Stomach (tissue), 8 donors: ENCODE measurements at regions not wholly inside any gene's neighbourhood (a gene's known extent, or its start where the extent isn't known, plus 50 kb on each side); places are given as distances from the start of the nearest gene placed in this dataset.

ENCODE experiments used
- DNase-seq, 2 donors: peaks; one replicate each; pipeline versions ENCODE4 v3.0.0 to v3.0.0-alpha.2; 2013 to 2019
- H3K27ac ChIP-seq, 5 donors: fragments of 200-600 bp in 4 of 5; sonication (generic) in 4 of 5; one replicate each; pipeline ENCODE4 v1.5.1; 2013 to 2019; ENCODE audit warnings: mild to moderate bottlenecking in 1 of 5, moderate library complexity in 1 of 5
- H3K27me3 ChIP-seq, 3 donors: fragments of 200-600 bp; sonication (generic); one replicate each; pipeline ENCODE4 v1.5.1; 2017 to 2019; ENCODE audit warnings: mixed run types in 1 of 3
- H3K36me3 ChIP-seq, 4 donors: fragments of 200-600 bp; sonication (generic); 1 replicate in 3 of 4; 2 replicates in 1 of 4; pipeline ENCODE4 v1.5.1; 2016 to 2019
- H3K4me1 ChIP-seq, 4 donors: fragments of 200-600 bp; sonication (generic); one replicate each; pipeline ENCODE4 v1.5.1; 2016 to 2019
- H3K4me3 ChIP-seq, 4 donors: fragments of 200-600 bp; sonication (generic) in 3 of 4; one replicate each; pipeline ENCODE4 v1.5.1; 2016 to 2019; ENCODE audit warnings: mild to moderate bottlenecking in 1 of 4
- H3K9me3 ChIP-seq, 4 donors: fragments of 200-600 bp; sonication (generic); one replicate each; pipeline ENCODE4 v1.5.1; 2016 to 2019
- EP300 ChIP-seq: sonication (generic); formaldehyde crosslinking; IDR thresholded peaks from one replicate; pipeline ENCODE4 v1.6.1; 2017; ENCODE audit warnings: antibody characterized with exemption
- POLR2A ChIP-seq, 4 donors: fragments of 450-650 bp; IDR thresholded peaks; one replicate each; pipeline ENCODE4 v1.6.1; 2016; ENCODE audit warnings: antibody characterized with exemption in 4 of 4, control low read depth in 2 of 4, mild to moderate bottlenecking in 1 of 4, moderate library complexity in 1 of 4
- POLR2AphosphoS5 ChIP-seq, 3 donors: sonication (generic); formaldehyde crosslinking; IDR thresholded peaks; one replicate each; pipeline ENCODE4 v1.6.1; 2016; ENCODE audit warnings: antibody characterized with exemption in 3 of 3
- WGBS, 5 donors: extraction: QIAGEN DNeasy Blood & Tissue Kit in 3 of 5; methylation state at CpG; one replicate each; pipeline versions ENCODE4 v1.1.5 to v1.1.7; 2013 to 2018; 5-methylcytosine and 5-hydroxymethylcytosine counted together
- intact Hi-C: fragments of 100-400 bp; cut with DNase I; formaldehyde crosslinking; loops from one replicate; pipeline ENCODE4 v1.15.1; 2023; ENCODE audit warnings: low total_unique reads
- TF ChIP-seq, protein P1 (sequence below), 7 experiments: fragments of 450-650 bp in 4 of 7; fragments of 200-600 bp in 3 of 7; sonication (generic) in 3 of 7; IDR thresholded peaks; one replicate each; pipeline ENCODE4 v1.5.1; 2016 to 2019; ENCODE audit warnings: antibody characterized with exemption in 7 of 7, control low read depth in 2 of 7, mild to moderate bottlenecking in 1 of 7
- donor health status: healthy with polysubstance abuse.
- donor health status: Bipolar disorder and iron deficiency.
- donor health status: healthy.

DNA sequence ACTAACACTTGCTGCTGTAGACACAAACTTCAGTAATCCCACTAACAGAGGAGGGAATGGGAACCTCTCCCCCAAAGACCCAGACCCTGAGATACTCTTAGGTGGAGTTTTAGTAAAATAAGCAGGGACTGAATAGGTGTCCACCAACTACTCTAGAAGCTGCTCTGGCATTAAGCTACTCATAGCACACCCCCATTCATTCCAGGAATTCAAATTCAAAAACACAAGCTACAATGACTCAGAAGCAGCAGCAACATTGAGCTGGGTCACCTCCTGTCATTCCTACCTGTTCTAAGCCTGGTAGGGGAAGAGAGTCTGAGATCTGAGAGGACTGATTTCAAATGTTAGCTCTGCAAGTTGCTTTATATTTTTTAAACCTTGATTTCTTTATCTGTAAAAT, 135.4 kb upstream of the FRMPD4 start:
- Histone ChIP-seq H3K36me3 (no peaks in the 10 kb centered on the region), H3K4me3 (no peak overlapping the region), H3K9me3 (no peaks in the 10 kb centered on the region), H3K4me1 (no peaks in the 10 kb centered on the region), H3K27me3 (no peaks in the 10 kb centered on the region), H3K27ac (no peak overlapping the region)
- TF ChIP-seq, protein P1, sequence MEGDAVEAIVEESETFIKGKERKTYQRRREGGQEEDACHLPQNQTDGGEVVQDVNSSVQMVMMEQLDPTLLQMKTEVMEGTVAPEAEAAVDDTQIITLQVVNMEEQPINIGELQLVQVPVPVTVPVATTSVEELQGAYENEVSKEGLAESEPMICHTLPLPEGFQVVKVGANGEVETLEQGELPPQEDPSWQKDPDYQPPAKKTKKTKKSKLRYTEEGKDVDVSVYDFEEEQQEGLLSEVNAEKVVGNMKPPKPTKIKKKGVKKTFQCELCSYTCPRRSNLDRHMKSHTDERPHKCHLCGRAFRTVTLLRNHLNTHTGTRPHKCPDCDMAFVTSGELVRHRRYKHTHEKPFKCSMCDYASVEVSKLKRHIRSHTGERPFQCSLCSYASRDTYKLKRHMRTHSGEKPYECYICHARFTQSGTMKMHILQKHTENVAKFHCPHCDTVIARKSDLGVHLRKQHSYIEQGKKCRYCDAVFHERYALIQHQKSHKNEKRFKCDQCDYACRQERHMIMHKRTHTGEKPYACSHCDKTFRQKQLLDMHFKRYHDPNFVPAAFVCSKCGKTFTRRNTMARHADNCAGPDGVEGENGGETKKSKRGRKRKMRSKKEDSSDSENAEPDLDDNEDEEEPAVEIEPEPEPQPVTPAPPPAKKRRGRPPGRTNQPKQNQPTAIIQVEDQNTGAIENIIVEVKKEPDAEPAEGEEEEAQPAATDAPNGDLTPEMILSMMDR (IDR thresholded peaks at IDR 0.05), result no peak
- TF ChIP-seq POLR2AphosphoS5 (IDR thresholded peaks at IDR 0.05), result no peak
- intact Hi-C loops, result no loop called here
- no peak for DNase-seq

DNA sequence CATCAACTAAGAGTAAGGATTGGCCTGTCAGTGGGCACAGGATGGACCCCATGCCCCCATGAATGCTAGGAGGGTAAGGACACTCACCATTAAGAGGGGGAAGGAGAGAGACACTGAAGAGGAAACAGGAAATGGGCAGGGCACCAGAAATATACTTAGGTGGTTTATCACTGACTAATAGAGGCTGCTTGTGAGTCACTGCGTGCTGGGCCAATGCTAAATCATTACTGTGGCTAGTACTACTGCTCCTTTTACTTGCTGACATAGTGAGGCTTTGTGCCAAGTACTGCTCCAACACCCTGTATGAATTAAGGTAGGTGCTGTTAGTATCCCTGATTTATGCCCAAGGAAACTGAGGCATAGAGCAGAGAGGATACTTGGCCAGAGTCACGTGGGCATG, 130.4 kb upstream of the FRMPD4 start:
- DNase-seq, result no peak
- WGBS, 5 donors, result 37 to 65% (median 54%) methylated on average over 1 to 2 of the region's 2 CpGs
- Histone ChIP-seq H3K36me3 (no peaks in the 10 kb centered on the region), H3K4me3 (no peak overlapping the region), H3K4me1 (no peaks in the 10 kb centered on the region), H3K27me3 (no peaks in the 10 kb centered on the region), H3K9me3 (no peaks in the 10 kb centered on the region), H3K27ac (no peak overlapping the region)
- intact Hi-C loops, result no loop called here
- TF ChIP-seq POLR2A (IDR thresholded peaks at IDR 0.05) (no peak), EP300 (no peak), POLR2AphosphoS5 (IDR thresholded peaks at IDR 0.05) (no peak)
- TF ChIP-seq, protein P1 (IDR thresholded peaks at IDR 0.05), result no peak

DNA sequence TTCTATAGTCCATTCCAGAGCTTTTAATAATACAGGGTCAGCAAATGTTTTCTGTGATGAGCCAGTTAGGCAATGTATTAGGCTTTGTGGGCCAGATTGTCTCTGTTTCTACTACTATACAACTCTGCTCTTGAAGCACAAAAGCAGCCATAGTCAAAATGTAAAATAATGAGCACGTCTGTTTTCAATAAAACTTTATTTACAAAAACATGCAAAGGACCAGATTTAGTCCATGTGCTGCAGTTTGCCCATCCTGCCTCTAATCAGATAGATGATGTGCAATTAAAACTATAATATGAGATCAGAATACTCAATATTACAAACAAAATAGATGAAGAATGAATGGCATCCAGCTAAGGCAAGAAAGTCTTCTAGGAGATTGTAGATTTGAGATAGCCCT, 127.8 kb upstream of the FRMPD4 start:
- H3K9me3 ChIP-seq, result no peaks in the 10 kb centered on the region
- no peak overlapping the region for H3K27ac ChIP-seq
- intact Hi-C loops, result no loop called here
- H3K27me3 ChIP-seq, result peaks cover 0 to 3% (median 0%) of the 10 kb centered on the region in 3 donors
- no peak for DNase-seq
- no peak for TF ChIP-seq EP300
- no peak for TF ChIP-seq POLR2AphosphoS5 (IDR thresholded peaks at IDR 0.05)
- TF ChIP-seq, protein P1 (IDR thresholded peaks at IDR 0.05), result no peak
- no peak for TF ChIP-seq POLR2A (IDR thresholded peaks at IDR 0.05)
- no peak overlapping the region for H3K4me3 ChIP-seq
- WGBS, 5 donors, result 31 to 70% (median 53%) methylated on average over 1 of the region's 1 CpG
- H3K4me1 ChIP-seq, result no peaks in the 10 kb centered on the region
- H3K36me3 ChIP-seq, result no peaks in the 10 kb centered on the region

DNA sequence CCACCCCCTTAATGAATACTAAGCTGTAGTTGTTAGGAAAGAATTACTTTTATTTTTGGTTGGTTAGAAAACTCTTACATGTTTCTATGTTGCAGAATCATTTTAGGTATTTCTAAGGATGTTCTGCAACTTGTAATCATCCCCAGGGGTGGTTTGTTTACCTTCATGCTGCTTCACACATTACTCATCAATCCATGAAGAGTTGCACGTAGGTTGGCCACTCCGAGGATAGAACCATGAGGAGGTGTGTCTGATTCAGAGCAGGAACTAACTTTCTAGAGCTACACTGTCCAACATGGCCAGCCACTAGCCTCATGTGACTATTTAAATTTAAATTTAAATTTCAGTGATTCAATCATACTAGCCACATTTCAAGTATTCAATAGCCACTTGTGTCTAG, 127.2 kb upstream of the FRMPD4 start:
- Histone ChIP-seq H3K9me3 (no peaks in the 10 kb centered on the region), H3K27ac (no peak overlapping the region), H3K36me3 (no peaks in the 10 kb centered on the region), H3K27me3 (peaks cover 0 to 3% (median 0%) of the 10 kb centered on the region in 3 donors), H3K4me1 (no peaks in the 10 kb centered on the region), H3K4me3 (no peak overlapping the region)
- no peak for DNase-seq
- TF ChIP-seq, protein P1 (IDR thresholded peaks at IDR 0.05), result no peak
- TF ChIP-seq POLR2A (IDR thresholded peaks at IDR 0.05) (no peak), EP300 (no peak), POLR2AphosphoS5 (IDR thresholded peaks at IDR 0.05) (no peak)
- intact Hi-C loops, result no loop called here
- WGBS, 5 donors, result 70 to 83% (median 76%) methylated on average over 2 of the region's 2 CpGs
